ENCODE measurements at regions not wholly inside any gene's neighbourhood (a gene's known extent, or its start where the extent isn't known, plus 50 kb on each side); places are given as distances from the start of the nearest gene placed in this dataset.
"Not testable (repeated sequence)": the region's sequence is repeated elsewhere in the genome, so short reads cannot be mapped to it uniquely, and the experiment has no call there.

DNA sequence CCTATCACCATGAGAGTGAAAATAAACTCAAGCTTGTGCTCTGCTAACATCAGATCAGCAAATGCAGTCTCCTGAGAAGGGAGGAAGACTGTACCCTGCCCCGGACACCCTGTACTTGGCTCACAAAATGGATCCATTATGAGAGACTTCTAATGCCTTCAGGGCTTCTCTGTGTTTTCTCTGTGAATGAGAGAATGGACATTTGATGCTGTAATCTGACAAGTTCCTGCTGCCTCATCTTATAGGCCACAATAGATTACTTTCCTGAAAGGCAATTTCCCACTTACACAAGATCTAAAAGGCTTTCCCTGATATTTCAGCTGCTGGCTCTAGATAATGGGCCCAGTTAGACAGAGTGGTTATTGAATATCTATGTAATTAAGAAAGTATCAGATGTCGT is 117.2 kb downstream of the OTOR start:
- ATAC-seq (no peak), DNase-seq (no peak)
- POLR2A ChIA-PET, result no interaction called here
- no peaks in the 10 kb centered on the region for H3K9me3 Mint-ChIP-seq (ENCODE audit: insufficient read depth)
- CTCF ChIA-PET, result interaction anchor here (1.3 kb wide), 1 partner anchor 44 kb away, joined by 5 read pairs; no protein-coding TSS in a partner anchor
- H3K27ac Mint-ChIP-seq, result no peak overlapping the region
- no peaks in the 10 kb centered on the region for H3K36me3 Mint-ChIP-seq (ENCODE audit: low read depth)
- no peaks in the 10 kb centered on the region for H3K27me3 Mint-ChIP-seq (ENCODE audit: low read depth)
- no peaks in the 10 kb centered on the region for H3K4me1 Mint-ChIP-seq (ENCODE audit: low read depth)
- no peak overlapping the region for H3K4me3 Mint-ChIP-seq

DNA sequence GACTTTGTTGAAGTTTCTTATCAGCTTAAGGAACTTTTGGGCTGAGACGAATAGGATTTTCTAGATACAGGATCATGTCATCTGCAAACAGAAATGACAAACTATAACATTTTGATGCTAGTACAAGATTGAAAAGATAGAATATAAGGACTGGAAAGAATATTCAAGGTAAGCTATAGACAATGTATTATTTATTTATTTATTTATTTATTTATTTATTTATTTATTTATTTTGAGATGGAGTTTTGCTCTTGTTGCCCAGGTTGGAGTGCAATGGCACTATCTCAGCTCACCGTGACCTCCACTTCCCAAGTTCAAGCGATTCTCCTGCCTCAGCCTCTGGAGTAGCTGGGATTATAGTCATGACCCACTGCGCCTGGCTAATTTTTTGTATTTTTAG is 125.0 kb downstream of the OTOR start:
- H3K4me3 Mint-ChIP-seq; ATAC-seq; H3K27me3 Mint-ChIP-seq (ENCODE audit: low read depth); H3K4me1 Mint-ChIP-seq (ENCODE audit: low read depth); H3K9me3 Mint-ChIP-seq (ENCODE audit: insufficient read depth); DNase-seq; H3K27ac Mint-ChIP-seq; CTCF ChIA-PET; H3K36me3 Mint-ChIP-seq (ENCODE audit: low read depth); POLR2A ChIA-PET: not testable (repeated sequence)

DNA sequence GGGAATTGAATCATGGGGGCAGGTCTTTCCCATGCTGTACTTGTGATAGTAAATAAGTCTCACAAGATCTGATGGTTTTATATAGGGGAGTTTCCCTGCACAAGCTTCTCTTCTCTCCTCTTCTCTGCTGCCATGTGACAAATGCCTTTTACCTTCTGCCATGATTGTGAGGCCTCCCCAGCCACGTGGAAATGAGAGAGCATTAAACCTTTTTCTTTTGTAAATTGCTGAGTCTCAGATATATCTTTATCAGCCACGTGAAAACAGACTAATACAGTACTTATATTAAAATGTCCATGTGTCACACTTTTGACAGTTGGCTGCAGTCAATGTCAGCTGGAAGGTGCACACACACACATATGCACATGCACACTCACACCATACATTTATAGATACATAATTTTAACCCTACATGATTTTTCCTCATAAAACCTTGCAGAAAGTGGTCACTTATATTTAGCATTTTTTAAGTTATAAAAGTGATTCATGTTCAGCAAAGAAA is 128.9 kb downstream of the OTOR start:
- no peak overlapping the region for H3K27ac Mint-ChIP-seq
- H3K27me3 Mint-ChIP-seq (ENCODE audit: low read depth), result no peaks in the 10 kb centered on the region
- ATAC-seq (no peak), DNase-seq (no peak)
- no peaks in the 10 kb centered on the region for H3K9me3 Mint-ChIP-seq (ENCODE audit: insufficient read depth)
- no peaks in the 10 kb centered on the region for H3K4me1 Mint-ChIP-seq (ENCODE audit: low read depth)
- CTCF ChIA-PET, result no interaction called here
- POLR2A ChIA-PET, result no interaction called here
- no peak overlapping the region for H3K4me3 Mint-ChIP-seq
- H3K36me3 Mint-ChIP-seq (ENCODE audit: low read depth), result no peaks in the 10 kb centered on the region

DNA sequence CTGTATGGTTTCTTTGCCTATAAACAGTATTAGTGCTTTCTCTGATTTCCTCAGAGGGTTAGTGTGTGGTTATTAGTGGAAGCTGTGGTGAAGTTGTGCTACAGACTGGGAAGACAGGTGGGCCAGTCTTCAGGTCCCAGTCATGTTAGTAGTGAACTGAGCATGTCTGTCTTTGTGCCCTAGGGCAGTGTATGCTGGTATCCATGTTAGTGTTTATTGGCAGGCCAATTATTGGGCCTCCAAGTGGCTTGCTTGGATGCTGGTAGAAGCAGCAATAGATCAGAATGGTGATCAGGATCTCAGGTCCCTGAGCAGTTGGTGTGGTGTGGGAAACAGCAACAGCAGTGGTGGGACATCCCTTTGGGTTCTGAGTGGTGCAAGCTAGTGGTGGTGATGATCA is 137.6 kb downstream of the OTOR start:
- Mint-ChIP-seq H3K27ac (no peak overlapping the region), H3K27me3 (ENCODE audit: low read depth) (no peaks in the 10 kb centered on the region), H3K9me3 (ENCODE audit: insufficient read depth) (peaks cover 5% of the 10 kb centered on the region), H3K4me3 (no peak overlapping the region), H3K36me3 (ENCODE audit: low read depth) (no peaks in the 10 kb centered on the region), H3K4me1 (ENCODE audit: low read depth) (no peaks in the 10 kb centered on the region)
- ChIA-PET POLR2A (no interaction called here), CTCF (no interaction called here)
- no peak for ATAC-seq
- DNase-seq, result no peak

DNA sequence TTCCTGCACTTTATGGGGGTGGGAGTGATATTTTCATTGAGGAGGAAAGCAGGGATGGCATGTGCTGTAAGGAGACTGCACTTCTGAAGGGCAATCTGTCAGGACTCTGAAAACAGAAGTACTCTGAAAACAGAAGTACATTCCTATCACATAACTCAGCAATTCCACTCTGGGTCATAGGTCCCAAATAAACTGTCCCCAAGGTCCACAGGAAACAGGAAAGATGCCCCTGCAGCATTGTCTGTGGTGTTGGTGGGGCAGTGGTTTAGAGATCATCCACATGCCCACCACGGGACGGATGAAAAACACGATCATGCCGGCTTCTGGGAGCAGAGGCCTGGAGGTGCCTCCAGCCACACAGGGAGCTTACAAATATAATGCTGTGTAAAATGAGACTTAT is 150.3 kb downstream of the OTOR start:
- CTCF ChIA-PET, result no interaction called here
- ATAC-seq (no peak), DNase-seq (no peak)
- no peaks in the 10 kb centered on the region for H3K9me3 Mint-ChIP-seq (ENCODE audit: insufficient read depth)
- H3K27ac Mint-ChIP-seq, result no peak overlapping the region
- no peaks in the 10 kb centered on the region for H3K4me1 Mint-ChIP-seq (ENCODE audit: low read depth)
- no peak overlapping the region for H3K4me3 Mint-ChIP-seq
- POLR2A ChIA-PET, result no interaction called here
- H3K36me3 Mint-ChIP-seq (ENCODE audit: low read depth), result no peaks in the 10 kb centered on the region
- no peaks in the 10 kb centered on the region for H3K27me3 Mint-ChIP-seq (ENCODE audit: low read depth)

DNA sequence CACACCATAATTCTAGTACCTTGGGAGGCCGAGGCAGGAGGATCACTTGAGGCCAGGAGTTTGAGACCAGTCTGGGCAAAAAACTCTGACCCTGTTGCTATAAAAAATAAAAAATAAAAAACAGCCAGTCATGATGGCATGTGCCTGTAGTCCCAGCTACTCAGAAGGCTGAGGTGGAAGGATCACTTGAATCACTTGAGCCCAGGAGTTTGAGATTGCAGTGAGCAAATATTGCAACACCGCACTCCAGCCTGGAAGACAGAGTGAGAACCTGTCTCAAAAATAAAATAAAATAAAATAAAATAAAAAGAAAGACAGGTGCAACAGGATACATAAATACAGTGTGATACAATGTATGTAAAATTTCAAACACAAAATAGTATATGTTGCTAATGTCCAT is 154.5 kb downstream of the OTOR start:
- POLR2A ChIA-PET, result no interaction called here
- Mint-ChIP-seq H3K9me3 (ENCODE audit: insufficient read depth) (no peaks in the 10 kb centered on the region), H3K36me3 (ENCODE audit: low read depth) (no peaks in the 10 kb centered on the region), H3K27me3 (ENCODE audit: low read depth) (no peaks in the 10 kb centered on the region), H3K27ac (no peak overlapping the region), H3K4me1 (ENCODE audit: low read depth) (no peaks in the 10 kb centered on the region), H3K4me3 (no peak overlapping the region)
- ATAC-seq (no peak), DNase-seq (no peak)
- CTCF ChIA-PET, result no interaction called here

DNA sequence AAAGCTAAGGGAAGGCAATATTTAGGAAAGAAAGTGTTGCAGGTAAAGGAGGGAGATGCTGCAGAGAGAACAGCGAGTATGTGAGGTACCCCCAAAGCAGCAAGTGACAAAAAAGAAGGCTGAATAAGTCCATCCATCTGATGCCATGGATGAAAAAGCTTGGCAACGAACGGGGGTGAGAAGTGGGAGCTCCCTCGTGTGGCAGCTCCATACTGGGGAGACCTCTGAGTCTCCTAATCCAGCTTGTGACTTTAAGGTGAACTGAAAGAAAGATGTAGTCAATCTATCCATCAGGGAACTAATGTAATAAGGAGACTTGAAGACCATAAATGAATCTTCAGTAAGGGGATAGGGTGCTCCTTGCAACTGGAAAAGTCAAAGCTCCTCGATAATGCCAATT is 156.6 kb downstream of the OTOR start:
- H3K4me1 Mint-ChIP-seq (ENCODE audit: low read depth), result no peaks in the 10 kb centered on the region
- no peaks in the 10 kb centered on the region for H3K9me3 Mint-ChIP-seq (ENCODE audit: insufficient read depth)
- H3K36me3 Mint-ChIP-seq (ENCODE audit: low read depth), result no peaks in the 10 kb centered on the region
- DNase-seq (no peak), ATAC-seq (no peak)
- ChIA-PET CTCF (no interaction called here), POLR2A (no interaction called here)
- no peak overlapping the region for H3K4me3 Mint-ChIP-seq
- no peak overlapping the region for H3K27ac Mint-ChIP-seq
- H3K27me3 Mint-ChIP-seq (ENCODE audit: low read depth), result no peaks in the 10 kb centered on the region

DNA sequence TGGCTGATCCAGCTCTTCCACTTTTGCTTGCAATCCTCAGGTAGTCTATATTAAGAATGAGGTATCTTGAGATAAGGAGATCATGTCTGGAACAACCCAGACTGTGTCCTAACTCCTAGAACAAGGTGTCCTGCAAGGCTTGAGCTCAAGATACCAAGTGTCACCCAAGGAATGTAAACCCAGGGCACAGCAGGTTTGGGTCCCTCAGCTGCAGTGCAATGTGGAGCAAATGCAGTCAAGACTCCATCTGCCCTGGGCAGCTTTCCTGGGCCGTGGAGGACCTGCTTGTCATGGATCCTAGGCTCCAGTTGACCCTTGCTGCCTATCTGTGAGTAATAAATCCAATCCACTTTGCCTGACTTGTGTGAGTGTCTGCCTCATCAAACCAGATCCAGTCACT is 166.1 kb downstream of the OTOR start:
- H3K27ac Mint-ChIP-seq, result no peak overlapping the region
- no peaks in the 10 kb centered on the region for H3K36me3 Mint-ChIP-seq (ENCODE audit: low read depth)
- H3K27me3 Mint-ChIP-seq (ENCODE audit: low read depth), result no peaks in the 10 kb centered on the region
- POLR2A ChIA-PET, result no interaction called here
- no peak for ATAC-seq
- no peaks in the 10 kb centered on the region for H3K9me3 Mint-ChIP-seq (ENCODE audit: insufficient read depth)
- no peak for DNase-seq
- H3K4me3 Mint-ChIP-seq, result no peak overlapping the region
- CTCF ChIA-PET, result no interaction called here
- no peaks in the 10 kb centered on the region for H3K4me1 Mint-ChIP-seq (ENCODE audit: low read depth)

DNA sequence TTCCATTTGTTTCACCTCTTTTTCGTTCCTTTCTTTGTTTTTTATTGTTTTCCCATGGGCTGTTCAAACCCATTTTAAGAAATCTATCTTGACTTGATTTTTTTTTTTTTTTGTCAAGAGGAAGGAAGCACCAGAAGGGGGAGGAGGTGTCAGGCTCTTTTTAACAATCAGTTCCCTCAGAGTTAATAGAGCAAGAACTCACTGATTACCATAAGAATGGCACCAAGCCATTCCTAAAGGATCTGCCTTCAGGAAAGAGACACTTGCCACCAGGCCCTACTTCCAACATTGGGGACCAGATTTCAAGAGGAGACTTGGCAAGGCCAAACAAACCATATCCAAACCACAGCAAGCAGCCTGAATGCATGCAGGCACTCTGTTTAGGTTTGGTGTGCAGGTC is 168.0 kb downstream of the OTOR start:
- Mint-ChIP-seq H3K4me1 (ENCODE audit: low read depth) (no peaks in the 10 kb centered on the region), H3K4me3 (no peak overlapping the region), H3K36me3 (ENCODE audit: low read depth) (no peaks in the 10 kb centered on the region), H3K9me3 (ENCODE audit: insufficient read depth) (no peaks in the 10 kb centered on the region), H3K27ac (no peak overlapping the region), H3K27me3 (ENCODE audit: low read depth) (no peaks in the 10 kb centered on the region)
- no peak for ATAC-seq
- POLR2A ChIA-PET, result no interaction called here
- CTCF ChIA-PET, result no interaction called here
- no peak for DNase-seq

DNA sequence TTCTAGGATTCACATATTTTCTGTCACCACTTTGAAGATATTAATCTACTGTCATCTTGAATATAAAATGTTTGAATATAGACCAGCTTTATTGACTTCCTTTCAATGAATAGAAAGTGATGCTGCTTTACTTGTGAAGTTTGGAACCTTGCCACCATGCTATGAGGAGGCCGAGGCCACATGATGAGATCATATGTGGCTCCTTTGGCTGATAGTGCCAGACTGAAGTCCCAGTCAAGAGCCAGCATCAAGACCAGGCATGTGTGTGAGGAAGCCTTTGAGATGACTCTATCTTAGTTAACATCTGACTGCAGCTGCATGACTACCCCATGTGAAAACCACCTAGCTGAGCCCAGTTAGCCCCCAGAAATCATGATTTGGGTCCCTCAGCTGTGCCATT is 169.5 kb downstream of the OTOR start:
- CTCF ChIA-PET, result no interaction called here
- Mint-ChIP-seq H3K36me3 (ENCODE audit: low read depth) (no peaks in the 10 kb centered on the region), H3K9me3 (ENCODE audit: insufficient read depth) (no peaks in the 10 kb centered on the region), H3K27me3 (ENCODE audit: low read depth) (no peaks in the 10 kb centered on the region), H3K27ac (no peak overlapping the region), H3K4me3 (no peak overlapping the region), H3K4me1 (ENCODE audit: low read depth) (no peaks in the 10 kb centered on the region)
- ATAC-seq (no peak), DNase-seq (no peak)
- POLR2A ChIA-PET, result no interaction called here

DNA sequence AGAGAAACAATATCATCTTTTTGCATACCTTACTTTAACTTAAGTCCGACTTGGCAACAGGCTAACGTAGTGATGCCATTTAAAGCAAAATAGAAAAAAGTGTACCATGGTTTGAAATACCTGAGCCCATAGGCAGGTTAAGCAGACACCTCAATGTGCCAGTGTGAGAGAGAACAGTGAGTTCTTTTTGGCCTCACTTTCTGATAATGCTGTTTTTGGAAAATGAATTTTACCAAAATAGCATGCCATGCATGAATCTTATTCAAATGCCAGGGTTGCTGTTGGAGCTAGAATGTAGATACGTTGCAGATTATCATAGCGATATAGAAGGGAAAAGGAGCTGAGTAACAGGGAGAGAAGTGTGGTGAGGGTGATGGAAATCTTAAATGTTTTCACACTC is 170.2 kb downstream of the OTOR start:
- Mint-ChIP-seq H3K9me3 (ENCODE audit: insufficient read depth) (no peaks in the 10 kb centered on the region), H3K36me3 (ENCODE audit: low read depth) (no peaks in the 10 kb centered on the region), H3K4me1 (ENCODE audit: low read depth) (no peaks in the 10 kb centered on the region), H3K27me3 (ENCODE audit: low read depth) (no peaks in the 10 kb centered on the region), H3K4me3 (no peak overlapping the region), H3K27ac (no peak overlapping the region)
- CTCF ChIA-PET, result no interaction called here
- POLR2A ChIA-PET, result no interaction called here
- DNase-seq, result no peak
- no peak for ATAC-seq

DNA sequence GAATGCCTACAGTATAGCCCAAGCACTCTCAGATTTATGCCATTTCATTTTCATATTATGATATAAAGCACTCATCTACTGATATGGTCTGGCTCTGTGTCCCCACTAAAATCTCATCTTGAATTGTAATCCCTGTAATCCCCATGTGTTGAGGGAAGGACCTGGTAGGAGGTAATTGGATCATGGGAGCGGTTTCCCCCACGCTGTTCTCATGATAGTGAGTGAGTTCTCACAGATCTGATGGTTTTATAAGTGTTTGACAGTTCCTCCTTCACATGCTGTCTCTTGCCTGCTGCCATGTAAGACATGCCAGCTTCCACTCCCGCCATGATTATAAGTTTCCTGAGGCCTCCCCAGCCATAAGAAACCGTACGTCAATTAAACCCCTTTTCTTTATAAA is 171.7 kb downstream of the OTOR start:
- ATAC-seq, result no peak
- Mint-ChIP-seq H3K4me1 (ENCODE audit: low read depth) (no peaks in the 10 kb centered on the region), H3K36me3 (ENCODE audit: low read depth) (no peaks in the 10 kb centered on the region), H3K27ac (no peak overlapping the region), H3K4me3 (no peak overlapping the region), H3K9me3 (ENCODE audit: insufficient read depth) (no peaks in the 10 kb centered on the region), H3K27me3 (ENCODE audit: low read depth) (no peaks in the 10 kb centered on the region)
- CTCF ChIA-PET, result no interaction called here
- DNase-seq, result no peak
- POLR2A ChIA-PET, result no interaction called here

DNA sequence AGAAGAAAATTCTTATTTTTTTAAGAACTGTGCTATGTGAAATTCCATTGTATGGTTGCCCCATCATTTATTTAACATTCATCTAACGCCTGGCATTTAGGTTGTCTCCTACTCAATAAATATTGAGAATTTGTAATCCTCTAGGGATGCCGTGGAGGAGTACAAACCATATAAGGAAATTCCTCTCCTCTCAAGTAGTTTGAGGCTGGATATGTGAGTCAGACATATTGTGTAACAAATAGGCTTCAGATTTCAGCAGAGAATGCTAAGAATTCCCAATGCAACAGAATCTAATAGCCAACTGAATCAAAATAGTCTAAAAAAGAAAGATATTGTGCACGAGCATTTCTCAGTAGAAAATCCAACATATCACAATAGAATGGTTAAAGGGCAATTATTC is 174.7 kb downstream of the OTOR start:
- CTCF ChIA-PET, result no interaction called here
- no peak overlapping the region for H3K4me3 Mint-ChIP-seq
- no peaks in the 10 kb centered on the region for H3K9me3 Mint-ChIP-seq (ENCODE audit: insufficient read depth)
- POLR2A ChIA-PET, result no interaction called here
- H3K36me3 Mint-ChIP-seq (ENCODE audit: low read depth), result no peaks in the 10 kb centered on the region
- ATAC-seq (no peak), DNase-seq (no peak)
- H3K27ac Mint-ChIP-seq, result no peak overlapping the region
- no peaks in the 10 kb centered on the region for H3K27me3 Mint-ChIP-seq (ENCODE audit: low read depth)
- no peaks in the 10 kb centered on the region for H3K4me1 Mint-ChIP-seq (ENCODE audit: low read depth)
